ENCODE measurements at regions not wholly inside any gene's neighbourhood (a gene's known extent, or its start where the extent isn't known, plus 50 kb on each side); places are given as distances from the start of the nearest gene placed in this dataset.
"Not testable (repeated sequence)": the region's sequence is repeated elsewhere in the genome, so short reads cannot be mapped to it uniquely, and the experiment has no call there.

DNA sequence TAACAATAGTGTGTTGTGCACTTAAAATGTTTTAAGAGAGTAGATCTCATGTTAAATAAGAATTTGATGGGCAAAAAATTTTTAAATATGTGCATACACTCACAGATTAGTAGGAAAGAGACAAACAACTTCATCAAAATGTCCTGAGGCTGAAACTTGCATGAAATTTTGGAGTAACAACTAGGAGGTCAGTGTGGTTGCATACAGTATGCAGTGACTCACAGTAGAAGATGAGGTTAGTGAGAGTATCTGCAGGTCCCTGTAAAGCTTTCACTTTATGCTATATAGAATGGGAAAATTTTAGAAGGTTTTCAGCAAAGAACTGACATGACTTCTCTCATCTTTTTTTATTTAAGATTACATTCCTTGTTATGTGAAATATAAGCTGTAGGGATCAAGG, 453.1 kb upstream of the KLHL4 start:
- in situ Hi-C loops (cut with HindIII; ENCODE audit: low pct_unique_long_range_greater_than_20kb, low sequenced_read_pairs): no loop called here
- no peak for DNase-seq (ENCODE audit: low read depth, low spot score)

GRCh38 chrX:87067795-87068369, 449.7 kb upstream of the KLHL4 start:
- no peak for DNase-seq (ENCODE audit: low read depth, low spot score)
- in situ Hi-C loops (cut with HindIII; ENCODE audit: low pct_unique_long_range_greater_than_20kb, low sequenced_read_pairs): no loop called here

DNA sequence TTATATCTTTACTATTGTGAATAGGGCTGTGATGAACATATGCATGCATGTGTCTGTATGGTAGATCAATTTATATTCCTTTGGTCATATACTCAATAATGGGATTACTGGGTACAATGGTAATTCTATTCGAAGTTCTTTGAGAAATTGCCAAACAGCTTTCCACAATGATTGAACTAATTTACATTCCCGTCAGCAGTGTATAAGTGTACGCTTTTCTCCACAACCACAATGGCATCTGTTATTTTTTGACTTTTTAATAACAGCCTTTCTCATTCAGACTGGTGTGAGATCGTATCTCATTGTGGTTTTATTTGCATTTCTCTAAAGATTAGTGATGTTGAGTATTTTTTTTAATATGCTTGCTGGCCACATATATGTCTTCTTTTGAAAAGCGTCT, 439.4 kb upstream of the KLHL4 start:
- DNase-seq (ENCODE audit: low read depth, low spot score): no peak
- in situ Hi-C loops (cut with HindIII; ENCODE audit: low pct_unique_long_range_greater_than_20kb, low sequenced_read_pairs): no loop called here

GRCh38 chrX:87098477-87098876, 419.1 kb upstream of the KLHL4 start:
- no peak for DNase-seq (ENCODE audit: low read depth, low spot score)
- in situ Hi-C loops (cut with HindIII; ENCODE audit: low pct_unique_long_range_greater_than_20kb, low sequenced_read_pairs): no loop called here

- no peak for DNase-seq (ENCODE audit: low read depth, low spot score)
- in situ Hi-C loops (cut with HindIII; ENCODE audit: low pct_unique_long_range_greater_than_20kb, low sequenced_read_pairs): no loop called here
These were observed 412.5 kb upstream of the KLHL4 start for GRCh38 chrX:87105131-87105530.

DNA sequence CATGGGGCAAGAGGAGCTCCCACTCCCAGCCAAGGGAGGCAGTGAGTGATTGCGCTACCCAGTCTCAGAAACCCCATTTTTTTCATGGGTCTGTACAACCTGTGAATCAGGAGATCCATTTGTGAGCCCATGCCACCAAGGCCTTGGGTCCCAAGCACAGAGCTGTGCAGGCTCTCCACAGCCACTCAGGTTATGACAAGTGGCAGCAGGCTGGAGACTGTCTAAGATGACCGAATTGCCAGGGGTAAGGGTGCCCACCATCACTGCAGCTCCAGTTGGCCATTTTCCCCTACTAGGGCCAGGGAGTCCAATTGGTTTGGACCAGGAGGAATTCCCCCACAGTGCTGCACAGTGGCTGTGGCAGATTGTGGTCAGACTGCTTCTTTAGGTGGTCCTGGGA, 407.5 kb upstream of the KLHL4 start:
- no peak for DNase-seq (ENCODE audit: low read depth, low spot score)
- in situ Hi-C loops (cut with HindIII; ENCODE audit: low pct_unique_long_range_greater_than_20kb, low sequenced_read_pairs): no loop called here

GRCh38 chrX:87140800-87141483, 376.7 kb upstream of the KLHL4 start:
- in situ Hi-C loops (cut with HindIII; ENCODE audit: low pct_unique_long_range_greater_than_20kb, low sequenced_read_pairs): no loop called here
- DNase-seq (ENCODE audit: low read depth, low spot score): no peak

DNA sequence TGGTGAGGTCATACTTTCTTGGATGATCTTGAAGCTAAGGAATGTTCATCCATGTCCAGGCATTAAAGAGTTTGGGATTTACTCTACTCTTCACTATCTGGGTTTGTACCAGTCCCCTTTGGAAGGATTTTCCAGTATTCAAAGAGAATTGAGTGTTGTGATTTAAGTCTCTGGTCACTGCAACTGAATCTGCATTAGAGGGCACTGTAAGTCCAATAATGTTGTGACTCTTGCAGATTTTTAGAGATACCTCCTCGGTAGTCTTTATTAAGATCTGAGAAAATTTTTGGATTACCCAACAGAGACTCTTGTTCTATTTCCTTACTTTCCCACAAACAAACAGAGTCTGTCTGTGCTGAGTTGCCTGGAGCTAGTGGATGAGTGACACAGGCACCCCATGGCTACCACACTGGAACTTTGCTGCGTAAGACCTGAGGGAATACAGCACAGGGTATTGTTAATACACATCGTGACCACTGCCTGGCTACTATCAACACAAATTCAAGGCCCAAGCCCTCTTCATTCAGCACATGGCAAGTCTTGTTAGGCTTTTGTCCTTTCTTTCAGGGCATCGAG, 357.1 kb upstream of the KLHL4 start:
- in situ Hi-C loops (cut with HindIII; ENCODE audit: low pct_unique_long_range_greater_than_20kb, low sequenced_read_pairs): no loop called here
- DNase-seq (ENCODE audit: low read depth, low spot score): peak; percentile 92

DNA sequence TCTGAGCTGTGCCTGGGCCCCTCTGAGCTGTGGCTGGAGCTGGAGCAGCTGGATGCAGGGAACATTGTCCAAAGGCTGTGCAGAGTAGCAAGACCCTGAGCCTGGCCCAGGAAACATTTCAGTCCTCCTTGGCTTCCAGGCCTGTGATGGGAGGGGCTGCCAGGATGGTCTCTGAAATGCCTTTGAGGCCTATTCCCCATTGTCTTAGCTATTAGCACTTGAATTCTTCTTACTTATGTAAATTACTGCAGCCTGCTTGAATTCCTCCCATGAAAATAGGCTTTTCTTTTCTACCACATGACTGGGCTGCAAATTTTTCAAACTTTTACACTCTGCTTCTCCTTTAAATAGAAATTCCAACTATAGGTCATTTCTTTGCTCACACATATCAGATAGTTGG, 349.8 kb upstream of the KLHL4 start:
- DNase-seq (ENCODE audit: low read depth, low spot score): no peak
- in situ Hi-C loops (cut with HindIII; ENCODE audit: low pct_unique_long_range_greater_than_20kb, low sequenced_read_pairs): no loop called here

- in situ Hi-C loops (cut with HindIII; ENCODE audit: low pct_unique_long_range_greater_than_20kb, low sequenced_read_pairs); DNase-seq (ENCODE audit: low read depth, low spot score): not testable (repeated sequence)
These were observed 339.6 kb upstream of the KLHL4 start for GRCh38 chrX:87178009-87178408.

Small RNA genes in the stretch of these regions (small RNA-seq; reads per million reads assigned to genes)
- gene RF00279 (0.05 to 0.17 reads per million in 2 experiments), gene Z82210.1 (0 reads per million in 2 experiments)

Data from SK-MEL-5 (cell line).